ENCODE measurements at regions not wholly inside any gene's neighbourhood (a gene's known extent, or its start where the extent isn't known, plus 50 kb on each side); places are given as distances from the start of the nearest gene placed in this dataset.

- no peak overlapping the region for H2AFZ ChIP-seq (ENCODE audit: low read length)
- H3K79me1 ChIP-seq (ENCODE audit: low read depth, low read length): no peaks in the 10 kb centered on the region
- no peak overlapping the region for H3K4me3 ChIP-seq (ENCODE audit: low read length in 2 of 2)
- no peak overlapping the region for H3K4me2 ChIP-seq (ENCODE audit: insufficient read depth, low read length, poor library complexity, severe bottlenecking)
- H3K18ac ChIP-seq (ENCODE audit: low read length): no peak overlapping the region
- no peaks in the 10 kb centered on the region for H3K27me3 ChIP-seq (ENCODE audit: control insufficient read depth in 3 of 3, insufficient read depth in 3 of 3, low read depth in 1 of 3, low read length in 3 of 3)
- H3K4ac ChIP-seq (ENCODE audit: low read length): no peak overlapping the region
- no peak overlapping the region for H2BK12ac ChIP-seq (ENCODE audit: low read length)
- no peak overlapping the region for H3K27ac ChIP-seq (replicated peaks; ENCODE audit: low read length)
- no peaks in the 10 kb centered on the region for H3K4me1 ChIP-seq (ENCODE audit: control insufficient read depth in 2 of 2, insufficient read depth in 1 of 2, low read depth in 1 of 2, low read length in 2 of 2)
- no peak overlapping the region for H2AK5ac ChIP-seq (ENCODE audit: low read depth, low read length)
- no peak overlapping the region for H2BK15ac ChIP-seq (ENCODE audit: low read length)
- no peak for DNase-seq (ENCODE audit: low spot score)
- H4K8ac ChIP-seq (ENCODE audit: low read depth, low read length): no peak overlapping the region
- H4K91ac ChIP-seq (ENCODE audit: low read depth, low read length, poor library complexity): no peak overlapping the region
- peaks cover 0 to 5% of the 10 kb centered on the region in 2 donors for H3K9me3 ChIP-seq (replicated peaks in 1 of 2; ENCODE audit: control insufficient read depth in 2 of 2, insufficient read depth in 1 of 2, low read depth in 1 of 2, low read length in 2 of 2)
- no peak overlapping the region for H2BK5ac ChIP-seq (ENCODE audit: low read length)
- no peak overlapping the region for H3K23ac ChIP-seq (ENCODE audit: low read depth, low read length, poor library complexity)
- no peaks in the 10 kb centered on the region for H3K36me3 ChIP-seq (replicated peaks in 1 of 2; ENCODE audit: control insufficient read depth in 2 of 2, insufficient read depth in 2 of 2, low read length in 2 of 2)
- no peak overlapping the region for H2BK120ac ChIP-seq (ENCODE audit: low read depth, low read length)
- H3K9ac ChIP-seq (ENCODE audit: low read depth, low read length, poor library complexity): no peak overlapping the region
- no peak overlapping the region for H3K14ac ChIP-seq (ENCODE audit: low read length)
These were observed 633.2 kb downstream of the ACTR3B start for GRCh38 chr7:153392726-153393125.

GRCh38 chr7:153393666-153394065 lies 634.1 kb downstream of the ACTR3B start:
- no peak overlapping the region for H2BK120ac ChIP-seq (ENCODE audit: low read depth, low read length)
- H3K79me1 ChIP-seq (ENCODE audit: low read depth, low read length): no peaks in the 10 kb centered on the region
- no peak overlapping the region for H3K14ac ChIP-seq (ENCODE audit: low read length)
- no peak overlapping the region for H2BK12ac ChIP-seq (ENCODE audit: low read length)
- H3K36me3 ChIP-seq (replicated peaks in 1 of 2; ENCODE audit: control insufficient read depth in 2 of 2, insufficient read depth in 2 of 2, low read length in 2 of 2): no peaks in the 10 kb centered on the region
- no peak overlapping the region for H3K23ac ChIP-seq (ENCODE audit: low read depth, low read length, poor library complexity)
- no CpG with 5 or more reads among the region's 3 CpGs for WGBS, 2 donors (ENCODE audit: extremely low coverage in 2 of 2, insufficient read length in 2 of 2, insufficient replicate concordance in 1 of 2)
- no peak overlapping the region for H4K91ac ChIP-seq (ENCODE audit: low read depth, low read length, poor library complexity)
- no peak overlapping the region for H4K8ac ChIP-seq (ENCODE audit: low read depth, low read length)
- H3K4ac ChIP-seq (ENCODE audit: low read length): no peak overlapping the region
- no peaks in the 10 kb centered on the region for H3K27me3 ChIP-seq (ENCODE audit: control insufficient read depth in 3 of 3, insufficient read depth in 3 of 3, low read depth in 1 of 3, low read length in 3 of 3)
- no peak overlapping the region for H3K4me2 ChIP-seq (ENCODE audit: insufficient read depth, low read length, poor library complexity, severe bottlenecking)
- no peak overlapping the region for H2BK15ac ChIP-seq (ENCODE audit: low read length)
- no peak for DNase-seq (ENCODE audit: low spot score)
- no peak overlapping the region for H2BK5ac ChIP-seq (ENCODE audit: low read length)
- no peak overlapping the region for H3K4me3 ChIP-seq (ENCODE audit: low read length in 2 of 2)
- no peak overlapping the region for H3K9ac ChIP-seq (ENCODE audit: low read depth, low read length, poor library complexity)
- H2AFZ ChIP-seq (ENCODE audit: low read length): no peak overlapping the region
- no peaks in the 10 kb centered on the region for H3K4me1 ChIP-seq (ENCODE audit: control insufficient read depth in 2 of 2, insufficient read depth in 1 of 2, low read depth in 1 of 2, low read length in 2 of 2)
- peaks cover 0 to 5% of the 10 kb centered on the region in 2 donors for H3K9me3 ChIP-seq (replicated peaks in 1 of 2; ENCODE audit: control insufficient read depth in 2 of 2, insufficient read depth in 1 of 2, low read depth in 1 of 2, low read length in 2 of 2)
- no peak overlapping the region for H3K18ac ChIP-seq (ENCODE audit: low read length)
- H2AK5ac ChIP-seq (ENCODE audit: low read depth, low read length): no peak overlapping the region
- no peak overlapping the region for H3K27ac ChIP-seq (replicated peaks; ENCODE audit: low read length)

GRCh38 chr7:153396475-153396874 lies 636.9 kb downstream of the ACTR3B start:
- WGBS, 2 donors (ENCODE audit: extremely low coverage in 2 of 2, insufficient read length in 2 of 2, insufficient replicate concordance in 1 of 2): no CpG with 5 or more reads among the region's 2 CpGs

GRCh38 chr7:153397459-153397858 lies 637.9 kb downstream of the ACTR3B start:
- no peaks in the 10 kb centered on the region for H3K79me1 ChIP-seq (ENCODE audit: low read depth, low read length)
- H2BK12ac ChIP-seq (ENCODE audit: low read length): no peak overlapping the region
- H2BK15ac ChIP-seq (ENCODE audit: low read length): no peak overlapping the region
- H4K8ac ChIP-seq (ENCODE audit: low read depth, low read length): no peak overlapping the region
- H3K4me2 ChIP-seq (ENCODE audit: insufficient read depth, low read length, poor library complexity, severe bottlenecking): no peak overlapping the region
- H3K23ac ChIP-seq (ENCODE audit: low read depth, low read length, poor library complexity): no peak overlapping the region
- H3K4me3 ChIP-seq (ENCODE audit: low read length in 2 of 2): no peak overlapping the region
- H4K91ac ChIP-seq (ENCODE audit: low read depth, low read length, poor library complexity): no peak overlapping the region
- WGBS, 2 donors (ENCODE audit: extremely low coverage in 2 of 2, insufficient read length in 2 of 2, insufficient replicate concordance in 1 of 2): no CpG with 5 or more reads among the region's 4 CpGs
- no peak overlapping the region for H3K27ac ChIP-seq (replicated peaks; ENCODE audit: low read length)
- H2BK5ac ChIP-seq (ENCODE audit: low read length): no peak overlapping the region
- H3K4ac ChIP-seq (ENCODE audit: low read length): no peak overlapping the region
- no peaks in the 10 kb centered on the region for H3K9me3 ChIP-seq (replicated peaks in 1 of 2; ENCODE audit: control insufficient read depth in 2 of 2, insufficient read depth in 1 of 2, low read depth in 1 of 2, low read length in 2 of 2)
- H3K18ac ChIP-seq (ENCODE audit: low read length): no peak overlapping the region
- no peak for DNase-seq (ENCODE audit: low spot score)
- H3K27me3 ChIP-seq (ENCODE audit: control insufficient read depth in 3 of 3, insufficient read depth in 3 of 3, low read depth in 1 of 3, low read length in 3 of 3): no peaks in the 10 kb centered on the region
- H2AK5ac ChIP-seq (ENCODE audit: low read depth, low read length): no peak overlapping the region
- H3K36me3 ChIP-seq (replicated peaks in 1 of 2; ENCODE audit: control insufficient read depth in 2 of 2, insufficient read depth in 2 of 2, low read length in 2 of 2): no peaks in the 10 kb centered on the region
- H2BK120ac ChIP-seq (ENCODE audit: low read depth, low read length): no peak overlapping the region
- no peak overlapping the region for H2AFZ ChIP-seq (ENCODE audit: low read length)
- H3K9ac ChIP-seq (ENCODE audit: low read depth, low read length, poor library complexity): no peak overlapping the region
- no peak overlapping the region for H3K14ac ChIP-seq (ENCODE audit: low read length)
- H3K4me1 ChIP-seq (ENCODE audit: control insufficient read depth in 2 of 2, insufficient read depth in 1 of 2, low read depth in 1 of 2, low read length in 2 of 2): peaks cover 0 to 14% of the 10 kb centered on the region in 2 donors

More at GRCh38 chr7:153396475-153396874, 636.9 kb downstream of the ACTR3B start:
- Histone ChIP-seq H3K4me1 (ENCODE audit: control insufficient read depth in 2 of 2, insufficient read depth in 1 of 2, low read depth in 1 of 2, low read length in 2 of 2) (peaks cover 0 to 12% of the 10 kb centered on the region in 2 donors), H3K9me3 (replicated peaks in 1 of 2; ENCODE audit: control insufficient read depth in 2 of 2, insufficient read depth in 1 of 2, low read depth in 1 of 2, low read length in 2 of 2) (peaks cover 0 to 1% of the 10 kb centered on the region in 2 donors), H2BK120ac (ENCODE audit: low read depth, low read length) (no peak overlapping the region), H3K18ac (ENCODE audit: low read length) (no peak overlapping the region), H2BK5ac (ENCODE audit: low read length) (no peak overlapping the region), H3K79me1 (ENCODE audit: low read depth, low read length) (no peaks in the 10 kb centered on the region), H3K4ac (ENCODE audit: low read length) (no peak overlapping the region), H3K9ac (ENCODE audit: low read depth, low read length, poor library complexity) (no peak overlapping the region), H2AFZ (ENCODE audit: low read length) (no peak overlapping the region), H3K4me3 (ENCODE audit: low read length in 2 of 2) (no peak overlapping the region), H2BK15ac (ENCODE audit: low read length) (no peak overlapping the region), H3K27me3 (ENCODE audit: control insufficient read depth in 3 of 3, insufficient read depth in 3 of 3, low read depth in 1 of 3, low read length in 3 of 3) (no peaks in the 10 kb centered on the region), H3K14ac (ENCODE audit: low read length) (no peak overlapping the region), H3K23ac (ENCODE audit: low read depth, low read length, poor library complexity) (no peak overlapping the region), H4K91ac (ENCODE audit: low read depth, low read length, poor library complexity) (no peak overlapping the region), H2AK5ac (ENCODE audit: low read depth, low read length) (no peak overlapping the region), H4K8ac (ENCODE audit: low read depth, low read length) (no peak overlapping the region), H3K4me2 (ENCODE audit: insufficient read depth, low read length, poor library complexity, severe bottlenecking) (no peak overlapping the region), H3K36me3 (replicated peaks in 1 of 2; ENCODE audit: control insufficient read depth in 2 of 2, insufficient read depth in 2 of 2, low read length in 2 of 2) (no peaks in the 10 kb centered on the region), H2BK12ac (ENCODE audit: low read length) (no peak overlapping the region), H3K27ac (replicated peaks; ENCODE audit: low read length) (no peak overlapping the region)
- no peak for DNase-seq (ENCODE audit: low spot score)

All from neuronal stem cell (in vitro differentiated cells).